ENCODE measurements at regions not wholly inside any gene's neighbourhood (a gene's known extent, or its start where the extent isn't known, plus 50 kb on each side); places are given as distances from the start of the nearest gene placed in this dataset.

DNA sequence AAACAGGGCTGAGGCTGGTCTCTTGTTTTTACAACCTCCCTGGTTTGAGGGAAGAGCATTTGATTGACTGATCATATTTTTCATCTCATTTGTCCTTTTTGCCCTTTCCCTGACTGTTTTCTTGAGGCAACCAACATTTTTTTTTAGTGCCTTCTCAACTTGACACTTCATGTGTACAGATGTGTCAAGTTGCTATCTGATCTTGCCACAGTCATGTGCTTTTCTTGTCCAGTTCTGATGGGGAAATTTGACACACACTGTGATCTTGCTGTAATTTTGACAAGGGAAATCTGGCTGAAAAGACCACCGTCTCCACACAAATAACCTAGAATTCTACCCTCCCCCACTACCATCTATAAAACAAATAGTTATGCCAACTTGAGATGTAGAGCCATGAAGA lies 329.6 kb downstream of the KCTD12 start:
- H3K9me3 ChIP-seq: no peaks in the 10 kb centered on the region
- DNase-seq: no peak
- 80 to 82% methylated on average over 1 of the region's 1 CpG for WGBS, 2 donors
- no peaks in the 10 kb centered on the region for H3K36me3 ChIP-seq (ENCODE audit: low read depth, missing control alignments)
- no peaks in the 10 kb centered on the region for H3K4me1 ChIP-seq
- intact Hi-C loops (cut with DNase I; ENCODE audit: low total_unique reads): no loop called here
- TF ChIP-seq, protein P1, sequence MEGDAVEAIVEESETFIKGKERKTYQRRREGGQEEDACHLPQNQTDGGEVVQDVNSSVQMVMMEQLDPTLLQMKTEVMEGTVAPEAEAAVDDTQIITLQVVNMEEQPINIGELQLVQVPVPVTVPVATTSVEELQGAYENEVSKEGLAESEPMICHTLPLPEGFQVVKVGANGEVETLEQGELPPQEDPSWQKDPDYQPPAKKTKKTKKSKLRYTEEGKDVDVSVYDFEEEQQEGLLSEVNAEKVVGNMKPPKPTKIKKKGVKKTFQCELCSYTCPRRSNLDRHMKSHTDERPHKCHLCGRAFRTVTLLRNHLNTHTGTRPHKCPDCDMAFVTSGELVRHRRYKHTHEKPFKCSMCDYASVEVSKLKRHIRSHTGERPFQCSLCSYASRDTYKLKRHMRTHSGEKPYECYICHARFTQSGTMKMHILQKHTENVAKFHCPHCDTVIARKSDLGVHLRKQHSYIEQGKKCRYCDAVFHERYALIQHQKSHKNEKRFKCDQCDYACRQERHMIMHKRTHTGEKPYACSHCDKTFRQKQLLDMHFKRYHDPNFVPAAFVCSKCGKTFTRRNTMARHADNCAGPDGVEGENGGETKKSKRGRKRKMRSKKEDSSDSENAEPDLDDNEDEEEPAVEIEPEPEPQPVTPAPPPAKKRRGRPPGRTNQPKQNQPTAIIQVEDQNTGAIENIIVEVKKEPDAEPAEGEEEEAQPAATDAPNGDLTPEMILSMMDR (IDR thresholded peaks at IDR 0.05): no peak
- no peak for TF ChIP-seq POLR2A (IDR thresholded peaks at IDR 0.05)
- no peaks in the 10 kb centered on the region for H3K27me3 ChIP-seq
- H3K4me3 ChIP-seq: no peak overlapping the region
- no peak overlapping the region for H3K27ac ChIP-seq

DNA sequence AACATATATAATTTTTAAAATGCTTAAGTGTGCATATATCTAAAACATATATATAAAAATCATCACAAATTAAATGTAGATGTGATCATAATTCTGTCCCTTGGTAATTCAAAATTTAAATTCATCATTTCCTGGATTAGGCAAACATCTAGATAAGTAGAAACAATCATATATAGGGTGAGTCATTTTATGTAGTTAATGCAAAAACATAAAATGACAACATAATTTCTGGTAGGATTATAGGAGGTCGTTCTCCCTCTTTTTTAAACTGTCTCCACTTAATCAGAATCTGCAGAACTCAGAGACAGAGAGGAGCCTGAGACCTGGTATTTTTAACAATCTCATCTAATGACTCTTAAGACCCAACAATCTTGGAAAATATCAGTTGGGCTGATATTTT lies 333.4 kb downstream of the KCTD12 start:
- Histone ChIP-seq H3K27ac (no peak overlapping the region), H3K27me3 (no peaks in the 10 kb centered on the region), H3K4me3 (no peak overlapping the region), H3K9me3 (no peaks in the 10 kb centered on the region), H3K36me3 (ENCODE audit: low read depth, missing control alignments) (no peaks in the 10 kb centered on the region), H3K4me1 (no peaks in the 10 kb centered on the region)
- intact Hi-C loops (cut with DNase I; ENCODE audit: low total_unique reads): no loop called here
- 92 to 97% methylated on average over 1 of the region's 1 CpG for WGBS, 2 donors
- TF ChIP-seq POLR2A (IDR thresholded peaks at IDR 0.05): no peak
- TF ChIP-seq, protein P1 (IDR thresholded peaks at IDR 0.05): no peak
- no peak for DNase-seq

DNA sequence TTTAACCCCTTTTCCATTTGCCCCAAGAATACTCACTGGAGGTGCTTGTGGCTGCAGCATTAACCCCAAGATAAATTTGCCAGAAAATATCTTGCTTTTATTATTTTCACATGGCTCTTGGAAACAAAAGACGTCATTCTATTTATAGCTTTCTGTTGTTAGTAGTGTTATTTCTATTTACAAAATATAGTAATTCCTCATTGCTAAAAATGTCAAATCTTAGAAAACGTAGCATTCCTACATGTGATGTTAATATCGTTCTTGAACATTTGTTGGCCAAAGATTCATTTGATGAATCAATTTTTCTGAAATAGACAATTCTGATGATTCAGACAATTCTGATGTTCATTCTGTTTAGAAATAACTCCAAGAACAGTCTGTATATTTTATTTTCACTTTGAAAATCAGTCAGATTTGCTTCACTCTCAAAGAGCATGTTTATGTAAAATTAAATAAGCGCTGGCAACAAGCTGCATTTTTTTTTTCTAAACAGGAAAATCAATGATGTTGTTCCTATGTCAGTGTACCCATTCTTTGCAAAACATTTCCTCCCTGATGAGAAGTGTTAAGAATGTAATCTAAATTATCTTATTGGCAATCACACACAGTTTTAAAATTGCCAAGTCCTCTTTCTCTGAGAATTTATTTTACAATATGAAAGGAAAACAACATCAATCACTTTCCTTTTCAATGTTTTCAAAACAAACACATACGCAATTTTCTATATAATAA lies 334.0 kb downstream of the KCTD12 start:
- no peak for TF ChIP-seq POLR2A (IDR thresholded peaks at IDR 0.05)
- TF ChIP-seq, protein P1 (IDR thresholded peaks at IDR 0.05): no peak
- Histone ChIP-seq H3K27me3 (no peaks in the 10 kb centered on the region), H3K27ac (peak overlapping the region in 1 of 2 donors; percentile 31), H3K4me1 (no peaks in the 10 kb centered on the region), H3K4me3 (no peak overlapping the region), H3K36me3 (ENCODE audit: low read depth, missing control alignments) (no peaks in the 10 kb centered on the region), H3K9me3 (no peaks in the 10 kb centered on the region)
- 55 to 61% methylated on average over 5 of the region's 5 CpGs for WGBS, 2 donors
- DNase-seq: no peak
- intact Hi-C loops (cut with DNase I; ENCODE audit: low total_unique reads): no loop called here

DNA sequence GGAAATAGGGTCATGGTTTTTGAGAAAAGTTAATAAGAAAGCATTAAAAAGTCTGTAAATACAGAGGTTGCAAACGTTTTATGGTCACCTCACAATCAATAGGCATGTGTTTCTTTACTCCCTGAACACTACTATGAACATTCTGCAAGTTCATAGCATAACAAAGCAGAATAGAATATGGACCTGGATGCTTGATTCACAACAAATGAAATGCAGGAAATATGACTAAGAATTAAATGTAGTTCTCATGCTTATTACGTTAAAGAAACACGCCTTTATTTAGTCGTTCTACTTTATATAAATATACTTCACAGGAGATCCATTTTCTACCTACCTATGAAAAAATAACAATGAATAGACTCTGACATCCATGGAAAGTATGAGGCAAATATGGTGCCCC lies 344.0 kb downstream of the KCTD12 start:
- DNase-seq: no peak
- Histone ChIP-seq H3K4me1 (no peaks in the 10 kb centered on the region), H3K36me3 (ENCODE audit: low read depth, missing control alignments) (no peaks in the 10 kb centered on the region), H3K27ac (no peak overlapping the region), H3K4me3 (no peak overlapping the region), H3K9me3 (no peaks in the 10 kb centered on the region), H3K27me3 (no peaks in the 10 kb centered on the region)
- WGBS, 2 donors: 75 to 76% methylated on average over 4 of the region's 4 CpGs
- intact Hi-C loops (cut with DNase I; ENCODE audit: low total_unique reads): no loop called here
- TF ChIP-seq, protein P1 (IDR thresholded peaks at IDR 0.05): no peak
- no peak for TF ChIP-seq POLR2A (IDR thresholded peaks at IDR 0.05)

DNA sequence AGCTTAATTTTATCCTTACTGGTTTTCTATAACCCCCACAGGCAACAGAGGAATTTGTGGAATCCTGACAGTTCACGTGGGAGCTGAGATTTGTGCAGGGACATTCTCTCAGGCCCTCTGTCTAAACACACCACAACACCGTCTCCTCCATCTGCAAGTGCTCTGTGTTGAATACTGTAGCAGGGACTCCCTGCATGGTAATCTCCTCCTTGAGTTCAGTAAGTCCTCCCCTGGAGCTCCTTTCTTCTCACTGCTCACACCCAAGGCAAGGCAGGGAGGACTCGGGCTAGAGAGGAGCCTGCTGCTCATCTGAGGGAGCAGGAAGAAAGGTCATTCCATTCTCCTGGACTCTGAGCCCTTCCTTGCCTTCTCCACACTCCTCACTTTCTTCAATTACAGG lies 348.2 kb downstream of the KCTD12 start:
- Histone ChIP-seq H3K9me3 (no peaks in the 10 kb centered on the region), H3K4me1 (no peaks in the 10 kb centered on the region), H3K4me3 (no peak overlapping the region), H3K27ac (no peak overlapping the region), H3K36me3 (ENCODE audit: low read depth, missing control alignments) (no peaks in the 10 kb centered on the region), H3K27me3 (no peaks in the 10 kb centered on the region)
- intact Hi-C loops (cut with DNase I; ENCODE audit: low total_unique reads): no loop called here
- TF ChIP-seq POLR2A (IDR thresholded peaks at IDR 0.05): no peak
- TF ChIP-seq, protein P1 (IDR thresholded peaks at IDR 0.05): no peak
- no peak for DNase-seq
- 89% methylated on average over 3 of the region's 3 CpGs for WGBS, 2 donors

Data from testis (tissue), 2 donors.